ENCODE measurements at regions not wholly inside any gene's neighbourhood (a gene's known extent, or its start where the extent isn't known, plus 50 kb on each side); places are given as distances from the start of the nearest gene placed in this dataset.
A peak's percentile ranks its signal among the peaks of the same experiment; 100 is the strongest.
"Not testable (repeated sequence)": the region's sequence is repeated elsewhere in the genome, so short reads cannot be mapped to it uniquely, and the experiment has no call there.

GRCh38 chr14:48561438-48561837 lies 886.0 kb upstream of the MDGA2 start:
- Histone ChIP-seq H3K14ac (ENCODE audit: low read length) (peak overlapping the region; percentile 100), H3K4me1 (ENCODE audit: control insufficient read depth in 1 of 2, insufficient read depth in 2 of 2, low read length in 2 of 2) (peaks cover 8 to 10% of the 10 kb centered on the region in 2 experiments), H2BK12ac (ENCODE audit: low read length) (peak overlapping the region; percentile 100), H3K79me1 (ENCODE audit: low read length) (peaks cover 25% of the 10 kb centered on the region), H3K27ac (ENCODE audit: low read depth, low read length) (peak overlapping the region; percentile 97), H2BK5ac (ENCODE audit: low read depth, low read length, poor library complexity) (peak overlapping the region; percentile 100), H2BK120ac (ENCODE audit: insufficient read depth, low read length, poor library complexity) (peak overlapping the region; percentile 100), H4K91ac (ENCODE audit: low read depth, low read length) (peak overlapping the region; percentile 100), H4K8ac (ENCODE audit: low read depth, low read length) (peak overlapping the region; percentile 94)
- not testable (repeated sequence) for H3K27me3 ChIP-seq (ENCODE audit: insufficient read depth, low read length); H3K36me3 ChIP-seq (ENCODE audit: control insufficient read depth in 1 of 2, insufficient read depth in 2 of 2, low read length in 2 of 2); H3K18ac ChIP-seq (ENCODE audit: low read length); H3K4me2 ChIP-seq (ENCODE audit: low read length); H3K9me3 ChIP-seq (ENCODE audit: insufficient read depth, low read depth, low read length); H3K23ac ChIP-seq (ENCODE audit: low read length); H2AFZ ChIP-seq (ENCODE audit: insufficient read depth, low read length, poor library complexity); H3K79me2 ChIP-seq (ENCODE audit: control insufficient read depth, insufficient read depth, low read length, poor library complexity); H3K4ac ChIP-seq (ENCODE audit: low read depth, low read length); H2AK5ac ChIP-seq (ENCODE audit: low read length); H4K12ac ChIP-seq (ENCODE audit: low read depth, low read length); H3K9ac ChIP-seq (ENCODE audit: low read length); H3K4me3 ChIP-seq (ENCODE audit: low read depth, low read length)
- WGBS (ENCODE audit: extremely low coverage, insufficient coverage, insufficient read length) = no CpG with 5 or more reads among the region's 3 CpGs
- DNase-seq = peak; percentile 21 to 66

GRCh38 chr14:48560421-48560820 lies 885.0 kb upstream of the MDGA2 start:
- Histone ChIP-seq H3K79me2 (ENCODE audit: control insufficient read depth, insufficient read depth, low read length, poor library complexity) (peaks cover 6% of the 10 kb centered on the region), H3K14ac (ENCODE audit: low read length) (no peak overlapping the region), H3K9me3 (ENCODE audit: insufficient read depth, low read depth, low read length) (peaks cover 3% of the 10 kb centered on the region), H3K18ac (ENCODE audit: low read length) (no peak overlapping the region), H2AFZ (ENCODE audit: insufficient read depth, low read length, poor library complexity) (no peak overlapping the region), H3K4me2 (ENCODE audit: low read length) (no peak overlapping the region), H3K9ac (ENCODE audit: low read length) (no peak overlapping the region), H3K27ac (ENCODE audit: low read depth, low read length) (peak overlapping the region; percentile 26), H4K91ac (ENCODE audit: low read depth, low read length) (peak overlapping the region; percentile 83), H3K79me1 (ENCODE audit: low read length) (peaks cover 16% of the 10 kb centered on the region), H2BK12ac (ENCODE audit: low read length) (peak overlapping the region; percentile 97), H3K4me3 (ENCODE audit: low read depth, low read length) (no peak overlapping the region), H4K12ac (ENCODE audit: low read depth, low read length) (no peak overlapping the region), H2BK120ac (ENCODE audit: insufficient read depth, low read length, poor library complexity) (peak overlapping the region; percentile 98), H3K23ac (ENCODE audit: low read length) (no peak overlapping the region), H3K27me3 (ENCODE audit: insufficient read depth, low read length) (no peaks in the 10 kb centered on the region), H3K4me1 (ENCODE audit: control insufficient read depth in 1 of 2, insufficient read depth in 2 of 2, low read length in 2 of 2) (peaks cover 8 to 9% of the 10 kb centered on the region in 2 experiments), H4K8ac (ENCODE audit: low read depth, low read length) (peak overlapping the region; percentile 79), H3K36me3 (ENCODE audit: control insufficient read depth in 1 of 2, insufficient read depth in 2 of 2, low read length in 2 of 2) (peaks cover 2 to 3% of the 10 kb centered on the region in 2 experiments), H2BK5ac (ENCODE audit: low read depth, low read length, poor library complexity) (peak overlapping the region; percentile 94), H3K4ac (ENCODE audit: low read depth, low read length) (no peak overlapping the region), H2AK5ac (ENCODE audit: low read length) (peak overlapping the region; percentile 62)
- no peak for DNase-seq
- no CpG with 5 or more reads among the region's 4 CpGs for WGBS (ENCODE audit: extremely low coverage, insufficient coverage, insufficient read length)

GRCh38 chr14:48553443-48553842 lies 878.0 kb upstream of the MDGA2 start:
- H2BK12ac ChIP-seq (ENCODE audit: low read length) = no peak overlapping the region
- no peak overlapping the region for H4K12ac ChIP-seq (ENCODE audit: low read depth, low read length)
- H3K27me3 ChIP-seq (ENCODE audit: insufficient read depth, low read length) = no peaks in the 10 kb centered on the region
- H3K27ac ChIP-seq (ENCODE audit: low read depth, low read length) = no peak overlapping the region
- no peaks in the 10 kb centered on the region for H3K9me3 ChIP-seq (ENCODE audit: insufficient read depth, low read depth, low read length)
- no peak overlapping the region for H3K23ac ChIP-seq (ENCODE audit: low read length)
- H2BK5ac ChIP-seq (ENCODE audit: low read depth, low read length, poor library complexity) = no peak overlapping the region
- H3K9ac ChIP-seq (ENCODE audit: low read length) = no peak overlapping the region
- no peaks in the 10 kb centered on the region for H3K4me1 ChIP-seq (ENCODE audit: control insufficient read depth in 1 of 2, insufficient read depth in 2 of 2, low read length in 2 of 2)
- no peak overlapping the region for H2AK5ac ChIP-seq (ENCODE audit: low read length)
- no peak overlapping the region for H4K91ac ChIP-seq (ENCODE audit: low read depth, low read length)
- H3K14ac ChIP-seq (ENCODE audit: low read length) = no peak overlapping the region
- peaks cover 4% of the 10 kb centered on the region for H3K79me1 ChIP-seq (ENCODE audit: low read length)
- no peak overlapping the region for H3K4me2 ChIP-seq (ENCODE audit: low read length)
- H4K8ac ChIP-seq (ENCODE audit: low read depth, low read length) = no peak overlapping the region
- DNase-seq = no peak
- H3K4ac ChIP-seq (ENCODE audit: low read depth, low read length) = no peak overlapping the region
- peaks cover 2% of the 10 kb centered on the region for H3K79me2 ChIP-seq (ENCODE audit: control insufficient read depth, insufficient read depth, low read length, poor library complexity)
- H3K36me3 ChIP-seq (ENCODE audit: control insufficient read depth in 1 of 2, insufficient read depth in 2 of 2, low read length in 2 of 2) = no peaks in the 10 kb centered on the region
- no peak overlapping the region for H3K4me3 ChIP-seq (ENCODE audit: low read depth, low read length)
- H2AFZ ChIP-seq (ENCODE audit: insufficient read depth, low read length, poor library complexity) = no peak overlapping the region
- no peak overlapping the region for H3K18ac ChIP-seq (ENCODE audit: low read length)
- H2BK120ac ChIP-seq (ENCODE audit: insufficient read depth, low read length, poor library complexity) = no peak overlapping the region

- H2BK5ac ChIP-seq (ENCODE audit: low read depth, low read length, poor library complexity) = no peak overlapping the region
- no peaks in the 10 kb centered on the region for H3K79me2 ChIP-seq (ENCODE audit: control insufficient read depth, insufficient read depth, low read length, poor library complexity)
- no peaks in the 10 kb centered on the region for H3K27me3 ChIP-seq (ENCODE audit: insufficient read depth, low read length)
- no peak overlapping the region for H4K8ac ChIP-seq (ENCODE audit: low read depth, low read length)
- H3K4me2 ChIP-seq (ENCODE audit: low read length) = no peak overlapping the region
- H3K4me1 ChIP-seq (ENCODE audit: control insufficient read depth in 1 of 2, insufficient read depth in 2 of 2, low read length in 2 of 2) = no peaks in the 10 kb centered on the region
- no peak overlapping the region for H2AFZ ChIP-seq (ENCODE audit: insufficient read depth, low read length, poor library complexity)
- H3K9me3 ChIP-seq (ENCODE audit: insufficient read depth, low read depth, low read length) = no peaks in the 10 kb centered on the region
- no peak overlapping the region for H3K14ac ChIP-seq (ENCODE audit: low read length)
- H2BK12ac ChIP-seq (ENCODE audit: low read length) = no peak overlapping the region
- no peak overlapping the region for H3K4me3 ChIP-seq (ENCODE audit: low read depth, low read length)
- H3K9ac ChIP-seq (ENCODE audit: low read length) = no peak overlapping the region
- H2AK5ac ChIP-seq (ENCODE audit: low read length) = no peak overlapping the region
- no peak overlapping the region for H4K91ac ChIP-seq (ENCODE audit: low read depth, low read length)
- H3K18ac ChIP-seq (ENCODE audit: low read length) = no peak overlapping the region
- DNase-seq = no peak
- no peak overlapping the region for H3K23ac ChIP-seq (ENCODE audit: low read length)
- H3K27ac ChIP-seq (ENCODE audit: low read depth, low read length) = no peak overlapping the region
- H3K79me1 ChIP-seq (ENCODE audit: low read length) = no peaks in the 10 kb centered on the region
- no peaks in the 10 kb centered on the region for H3K36me3 ChIP-seq (ENCODE audit: control insufficient read depth in 1 of 2, insufficient read depth in 2 of 2, low read length in 2 of 2)
- H4K12ac ChIP-seq (ENCODE audit: low read depth, low read length) = no peak overlapping the region
- no peak overlapping the region for H2BK120ac ChIP-seq (ENCODE audit: insufficient read depth, low read length, poor library complexity)
- no peak overlapping the region for H3K4ac ChIP-seq (ENCODE audit: low read depth, low read length)
- WGBS (ENCODE audit: extremely low coverage, insufficient coverage, insufficient read length) = no CpG with 5 or more reads among the region's 4 CpGs
Measured at GRCh38 chr14:48546996-48547395, 871.6 kb upstream of the MDGA2 start.
